NCI-H526 treated with DMSO at 0.1 percent for 48 hours (cell line): ENCODE measurements at regions not wholly inside any gene's neighbourhood (a gene's known extent, or its start where the extent isn't known, plus 50 kb on each side); places are given as distances from the start of the nearest gene placed in this dataset.

Source experiments
- DNase-seq: peaks from one replicate; lab custom pipeline; 2025; lab: John Stamatoyannopoulos, UW

- DNase-seq = no peak
These were observed 123.6 kb upstream of the MSX1 start for GRCh38 chr4:4735870-4736269.

GRCh38 chr4:4735136-4735750 is 124.2 kb upstream of the MSX1 start:
- no peak for DNase-seq

GRCh38 chr4:4734425-4734824 is 125.0 kb upstream of the MSX1 start:
- DNase-seq = no peak

- no peak for DNase-seq
These were observed 125.8 kb upstream of the MSX1 start for GRCh38 chr4:4733663-4734062.

- no peak for DNase-seq
These were observed 129.2 kb upstream of the MSX1 start for GRCh38 chr4:4730249-4730648.

- no peak for DNase-seq
These were observed 130.3 kb upstream of the MSX1 start for GRCh38 chr4:4729206-4729605.

GRCh38 chr4:4727536-4727935 is 131.9 kb upstream of the MSX1 start:
- no peak for DNase-seq

- DNase-seq = no peak
These were observed 133.4 kb upstream of the MSX1 start for GRCh38 chr4:4726051-4726450.

- DNase-seq = no peak
These were observed 135.1 kb upstream of the MSX1 start for GRCh38 chr4:4724321-4724720.

- no peak for DNase-seq
These were observed 137.8 kb upstream of the MSX1 start for GRCh38 chr4:4721636-4722035.

- DNase-seq = peak; percentile 1
These were observed 138.8 kb upstream of the MSX1 start for GRCh38 chr4:4720646-4721045.

GRCh38 chr4:4719436-4719835 is 140.0 kb upstream of the MSX1 start:
- DNase-seq = peak; percentile 3

- no peak for DNase-seq
These were observed 141.8 kb upstream of the MSX1 start for GRCh38 chr4:4717692-4718091.

- no peak for DNase-seq
These were observed 145.1 kb upstream of the MSX1 start for GRCh38 chr4:4714331-4714730.

GRCh38 chr4:4712800-4713528 is 146.5 kb upstream of the MSX1 start:
- no peak for DNase-seq

GRCh38 chr4:4711902-4712301 is 147.6 kb upstream of the MSX1 start:
- DNase-seq = no peak

GRCh38 chr4:4709736-4710135 is 149.7 kb upstream of the MSX1 start:
- DNase-seq = no peak

GRCh38 chr4:4704267-4704666 is 155.2 kb upstream of the MSX1 start:
- no peak for DNase-seq

- no peak for DNase-seq
These were observed 155.7 kb upstream of the STX18 start for GRCh38 chr4:4697584-4697983.

- DNase-seq = no peak
These were observed 154.7 kb upstream of the STX18 start for GRCh38 chr4:4696530-4696929.

GRCh38 chr4:4695497-4695896 is 153.6 kb upstream of the STX18 start:
- no peak for DNase-seq

GRCh38 chr4:4694827-4695226 is 153.0 kb upstream of the STX18 start:
- no peak for DNase-seq

- no peak for DNase-seq
These were observed 152.5 kb upstream of the STX18 start for GRCh38 chr4:4694296-4694772.

GRCh38 chr4:4693755-4694295 is 152.0 kb upstream of the STX18 start:
- no peak for DNase-seq
